H1 (cell line): ENCODE measurements at regions not wholly inside any gene's neighbourhood (a gene's known extent, or its start where the extent isn't known, plus 50 kb on each side); places are given as distances from the start of the nearest gene placed in this dataset.

ENCODE experiments used
- CTCF ChIA-PET: fragments of 300-600 bp; sonication (Branson Sonifier 250); formaldehyde crosslinking; loops from one replicate; lab custom pipeline; 2021; ENCODE audit not compliant: partially characterized antibody; lab: Charles Lee
- POLR2A ChIA-PET: fragments of 300-600 bp; sonication (Branson Sonifier 250); formaldehyde crosslinking; loops from one replicate; lab custom pipeline; 2021; ENCODE audit warnings: inconsistent platforms; ENCODE audit not compliant: partially characterized antibody; lab: Charles Lee
- DNase-seq, 2 experiments: peaks; one replicate each; pipeline versions ENCODE4 v3.0.0 to v3.0.0-alpha.2; 2010 to 2022; ENCODE audit warnings: low spot score in 2 of 2, low read depth in 1 of 2, mixed read lengths in 1 of 2
- FAIRE-seq: peaks from 2 replicates; lab custom pipeline; 2011; peaks lifted over from hg19 to GRCh38; lab: Jason Lieb, UNC
- H2AFZ ChIP-seq: 2 replicates; pipeline ENCODE4 v1.8.1; 2012; ENCODE audit warnings: low read length, inconsistent platforms
- H2AK5ac ChIP-seq: 2 replicates; pipeline ENCODE4 v1.6.1; 2013; ENCODE audit warnings: low read depth, low read length
- H2BK120ac ChIP-seq: replicated peaks from 2 replicates; pipeline ENCODE3; 2013; ENCODE audit warnings: low read depth, low read length, inconsistent platforms
- H2BK12ac ChIP-seq: 2 replicates; pipeline ENCODE4 v1.6.1; 2013; ENCODE audit warnings: low read depth, low read length
- H2BK15ac ChIP-seq: 2 replicates; pipeline ENCODE4 v1.6.1; 2013; ENCODE audit warnings: low read length
- H2BK20ac ChIP-seq: 2 replicates; pipeline ENCODE4 v1.6.1; 2013; ENCODE audit warnings: low read length
- H2BK5ac ChIP-seq: 2 replicates; pipeline ENCODE4 v1.6.1; 2013; ENCODE audit warnings: low read depth, low read length
- H3K14ac ChIP-seq: 2 replicates; pipeline ENCODE4 v1.6.1; 2013; ENCODE audit warnings: inconsistent platforms; ENCODE audit not compliant: insufficient read length
- H3K18ac ChIP-seq: 2 replicates; pipeline ENCODE4 v1.6.1; 2013; ENCODE audit warnings: low read length; ENCODE audit errors: extremely low read depth
- H3K23ac ChIP-seq: 2 replicates; pipeline ENCODE4 v1.6.1; 2013; ENCODE audit warnings: inconsistent platforms; ENCODE audit not compliant: insufficient read length
- H3K23me2 ChIP-seq: 2 replicates; pipeline ENCODE4 v1.6.1; 2013; ENCODE audit warnings: low read depth, low read length
- H3K27ac ChIP-seq: 2 replicates; pipeline ENCODE4 v1.6.1; 2011; ENCODE audit warnings: low read depth, low read length, inconsistent platforms
- H3K27me3 ChIP-seq, 4 experiments: replicated peaks in 1 of 4; 1 replicate in 1 of 4; 2 replicates in 3 of 4; pipeline versions ENCODE4 v1.6.1 to v1.8.1; 2011 to 2013; ENCODE audit warnings: low read length in 3 of 4, mild to moderate bottlenecking in 3 of 4, inconsistent platforms in 2 of 4, mixed read lengths in 2 of 4, moderate library complexity in 1 of 4; ENCODE audit not compliant: control insufficient read depth in 3 of 4, insufficient read depth in 3 of 4; ENCODE audit errors: extremely low read depth in 1 of 4
- H3K36me3 ChIP-seq, 4 experiments: 2 replicates each; pipeline versions ENCODE4 v1.6.1 to v1.8.1; 2011 to 2013; ENCODE audit warnings: mild to moderate bottlenecking in 4 of 4, low read length in 3 of 4, moderate library complexity in 2 of 4, control low read depth in 1 of 4, inconsistent platforms in 1 of 4; ENCODE audit not compliant: insufficient read depth in 4 of 4, control insufficient read depth in 2 of 4
- H3K4ac ChIP-seq: replicated peaks from 2 replicates; pipeline ENCODE3; 2013; ENCODE audit warnings: low read length, low read depth, mixed read lengths, inconsistent platforms; ENCODE audit not compliant: insufficient read length
- H3K4me1 ChIP-seq, 4 experiments: replicated peaks in 1 of 4; 1 replicate in 1 of 4; 2 replicates in 3 of 4; pipeline versions ENCODE4 v1.6.1 to v1.8.1; 2011 to 2013; ENCODE audit warnings: low read length in 3 of 4, inconsistent platforms in 2 of 4, mixed read lengths in 1 of 4; ENCODE audit not compliant: insufficient read depth in 4 of 4, control insufficient read depth in 3 of 4
- H3K4me2 ChIP-seq, 2 experiments: 2 replicates each; pipeline versions ENCODE4 v1.6.1 to v1.8.1; 2011 to 2013; ENCODE audit warnings: low read depth in 2 of 2, low read length in 2 of 2, control low read depth in 1 of 2, inconsistent platforms in 1 of 2, mild to moderate bottlenecking in 1 of 2; ENCODE audit not compliant: insufficient read depth in 1 of 2
- H3K4me3 ChIP-seq, 4 experiments: fragments of 200-600, 300-600 bp in 1 of 4; sonication (generic), shearing (Covaris generic), sonication (Bioruptor Twin) in 1 of 4; 2 replicates each; pipeline versions ENCODE4 v1.5.1 to v1.8.1; 2011 to 2016; ENCODE audit warnings: low read length in 4 of 4, low read depth in 3 of 4, control low read depth in 2 of 4, inconsistent platforms in 2 of 4, mild to moderate bottlenecking in 2 of 4, mixed read lengths in 1 of 4, moderate library complexity in 1 of 4; ENCODE audit not compliant: insufficient read depth in 2 of 4; ENCODE audit errors: extremely low read depth in 1 of 4
- H3K56ac ChIP-seq: replicated peaks from 2 replicates; pipeline ENCODE3; 2013; ENCODE audit warnings: low read depth, mild to moderate bottlenecking, mixed read lengths, low read length, inconsistent platforms; ENCODE audit not compliant: insufficient read length
- H3K79me1 ChIP-seq: 2 replicates; pipeline ENCODE4 v1.6.1; 2013; ENCODE audit warnings: low read depth, low read length, control low read depth
- H3K79me2 ChIP-seq, 2 experiments: 2 replicates each; pipeline versions ENCODE4 v1.6.1 to v1.8.1; 2012 to 2013; ENCODE audit warnings: low read length in 2 of 2, mild to moderate bottlenecking in 2 of 2, inconsistent platforms in 1 of 2; ENCODE audit not compliant: insufficient read depth in 2 of 2, control insufficient read depth in 1 of 2
- H3K9ac ChIP-seq, 4 experiments: replicated peaks in 1 of 4; 1 replicate in 1 of 4; 2 replicates in 3 of 4; pipeline versions ENCODE4 v1.6.1 to v1.8.1; 2011 to 2013; ENCODE audit warnings: low read depth in 3 of 4, low read length in 3 of 4, control low read depth in 2 of 4, mild to moderate bottlenecking in 2 of 4, moderate library complexity in 2 of 4, inconsistent platforms in 1 of 4; ENCODE audit errors: extremely low read depth in 1 of 4
- H3K9me3 ChIP-seq, 2 experiments: 2 replicates each; pipeline versions ENCODE4 v1.6.1 to v1.8.1; 2012 to 2013; ENCODE audit warnings: mild to moderate bottlenecking in 2 of 2, moderate library complexity in 2 of 2, control low read depth in 1 of 2, inconsistent platforms in 1 of 2, low read depth in 1 of 2, low read length in 1 of 2, mixed read lengths in 1 of 2; ENCODE audit not compliant: insufficient read depth in 2 of 2
- H4K20me1 ChIP-seq, 2 experiments: replicated peaks in 1 of 2; 2 replicates each; pipeline versions ENCODE3 to v1.8.1; 2011 to 2013; ENCODE audit warnings: inconsistent platforms in 2 of 2, low read length in 2 of 2, mild to moderate bottlenecking in 1 of 2; ENCODE audit not compliant: insufficient read depth in 2 of 2, control insufficient read depth in 1 of 2
- H4K5ac ChIP-seq: 2 replicates; pipeline ENCODE4 v1.6.1; 2013; ENCODE audit warnings: low read length, low read depth, mixed read lengths, inconsistent platforms; ENCODE audit not compliant: insufficient read length
- H4K8ac ChIP-seq: 2 replicates; pipeline ENCODE4 v1.8.0; 2013; ENCODE audit warnings: mild to moderate bottlenecking, moderate library complexity, low read length, inconsistent platforms; ENCODE audit not compliant: insufficient read depth; ENCODE audit errors: extremely low read depth
- H4K91ac ChIP-seq: replicated peaks from 2 replicates; pipeline ENCODE3; 2013; ENCODE audit warnings: low read length, mixed read lengths, inconsistent platforms; ENCODE audit not compliant: insufficient read length
- HDAC6 ChIP-seq: IDR thresholded peaks from one replicate; pipeline ENCODE4 v1.7.1; 2012; ENCODE audit warnings: low read depth, mild to moderate bottlenecking, inconsistent platforms, low read length, moderate library complexity
- SIRT6 ChIP-seq: IDR thresholded peaks from one replicate; pipeline ENCODE4 v1.7.1; 2012; ENCODE audit warnings: low read length, inconsistent platforms
- WGBS, 2 experiments: shearing (Covaris generic) in 1 of 2; methylation state at CpG; one replicate each; pipeline versions ENCODE4 v1.1.6 to v1.1.7; 2013 to 2015; ENCODE audit warnings: low lambda C conversion rate in 2 of 2, mixed read lengths in 2 of 2, inconsistent platforms in 1 of 2, low coverage in 1 of 2, missing lambda C conversion rate in 1 of 2; ENCODE audit not compliant: insufficient replicate concordance in 2 of 2, insufficient coverage in 1 of 2, insufficient read length in 1 of 2; ENCODE audit errors: extremely low coverage in 1 of 2, missing lambda C conversion rate in 1 of 2; 5-methylcytosine and 5-hydroxymethylcytosine counted together

- H4K20me1 ChIP-seq = no peaks in the 10 kb centered on the region
- no peak overlapping the region for H3K4me3 ChIP-seq
- no peaks in the 10 kb centered on the region for H3K79me2 ChIP-seq
- no peak overlapping the region for H3K14ac ChIP-seq
- no peak overlapping the region for H4K8ac ChIP-seq
- H3K4me1 ChIP-seq = no peaks in the 10 kb centered on the region; a peak in 1 of 7 replicates
- ChIA-PET CTCF (no interaction called here), POLR2A (no interaction called here)
- H2BK15ac ChIP-seq = no peak overlapping the region
- no peak overlapping the region for H2BK12ac ChIP-seq
- H2BK5ac ChIP-seq = no peak overlapping the region
- no peak overlapping the region for H2BK120ac ChIP-seq
- H3K79me1 ChIP-seq = no peaks in the 10 kb centered on the region
- H3K27ac ChIP-seq = no peak overlapping the region
- peaks cover 0 to 1% (median 0%) of the 10 kb centered on the region in 4 experiments; a peak in 1 of 7 replicates for H3K27me3 ChIP-seq
- H3K23me2 ChIP-seq = no peaks in the 10 kb centered on the region
- no peak overlapping the region for H4K91ac ChIP-seq
- H3K18ac ChIP-seq = no peak overlapping the region
- H3K9ac ChIP-seq = no peak overlapping the region
- no peak overlapping the region for H3K23ac ChIP-seq
- no peak overlapping the region for H3K4me2 ChIP-seq
- no peak overlapping the region for H2BK20ac ChIP-seq
- TF ChIP-seq HDAC6 (no peak), SIRT6 (no peak)
- WGBS, 2 experiments = 95% methylated on average over 2 of the region's 2 CpGs; no CpG with 5 or more reads in 1 of the 2 experiments
- H3K9me3 ChIP-seq = no peaks in the 10 kb centered on the region
- no peak for DNase-seq
- no peak overlapping the region for H4K5ac ChIP-seq
- no peaks in the 10 kb centered on the region for H3K36me3 ChIP-seq
- H3K56ac ChIP-seq = no peak overlapping the region
- H3K4ac ChIP-seq = no peak overlapping the region
- no peak overlapping the region for H2AFZ ChIP-seq
- no peak for FAIRE-seq
- H2AK5ac ChIP-seq = no peak overlapping the region
These were observed 79.9 kb downstream of the ISOC1 start for GRCh38 chr5:129174480-129174879.
